ENCODE measurements at regions not wholly inside any gene's neighbourhood (a gene's known extent, or its start where the extent isn't known, plus 50 kb on each side); places are given as distances from the start of the nearest gene placed in this dataset.

- no TSS peak for BruUV-seq (replicated peaks)
- TF ChIP-seq CTCF (IDR thresholded peaks at IDR 0.05; ENCODE audit: unreplicated experiment) = no peak
- CTCF ChIA-PET = no interaction called here
These were observed 575.0 kb downstream of the XPNPEP1 start for GRCh38 chr10:109348324-109348723.

GRCh38 chr10:109343293-109343692 lies 580.0 kb downstream of the XPNPEP1 start:
- intact Hi-C loops (cut with micrococcal nuclease) = no loop called here
- H3K9me3 Mint-ChIP-seq (ENCODE audit: unreplicated experiment) = peaks cover 4% of the 10 kb centered on the region
- H3K27ac Mint-ChIP-seq (ENCODE audit: low read depth, unreplicated experiment) = no peak overlapping the region
- no peak for DNase-seq (ENCODE audit: unreplicated experiment)
- no peak for TF ChIP-seq CTCF (IDR thresholded peaks at IDR 0.05; ENCODE audit: unreplicated experiment)
- H3K4me3 Mint-ChIP-seq (ENCODE audit: unreplicated experiment) = no peak overlapping the region
- peaks cover 7% of the 10 kb centered on the region for H3K4me1 Mint-ChIP-seq (ENCODE audit: insufficient read depth, unreplicated experiment)
- CTCF ChIA-PET = interaction anchor here (0.5 to 0.6 kb wide), 2 partner anchors 39 to 509 kb away, joined by 3 to 4 read pairs; no protein-coding TSS in a partner anchor
- no TSS peak for BruUV-seq (replicated peaks)
- POLR2A ChIA-PET = no interaction called here
- H3K27me3 Mint-ChIP-seq (ENCODE audit: insufficient read depth, unreplicated experiment) = no peaks in the 10 kb centered on the region
- no peaks in the 10 kb centered on the region for H3K36me3 Mint-ChIP-seq (ENCODE audit: insufficient read depth, unreplicated experiment)

More at GRCh38 chr10:109348324-109348723, 575.0 kb downstream of the XPNPEP1 start:
- no peak overlapping the region for H3K4me3 Mint-ChIP-seq (ENCODE audit: unreplicated experiment)
- POLR2A ChIA-PET = no interaction called here
- H3K36me3 Mint-ChIP-seq (ENCODE audit: insufficient read depth, unreplicated experiment) = no peaks in the 10 kb centered on the region
- no peaks in the 10 kb centered on the region for H3K27me3 Mint-ChIP-seq (ENCODE audit: insufficient read depth, unreplicated experiment)
- H3K9me3 Mint-ChIP-seq (ENCODE audit: unreplicated experiment) = no peaks in the 10 kb centered on the region
- no peak for DNase-seq (ENCODE audit: unreplicated experiment)
- peaks cover 4% of the 10 kb centered on the region for H3K4me1 Mint-ChIP-seq (ENCODE audit: insufficient read depth, unreplicated experiment)
- intact Hi-C loops (cut with micrococcal nuclease) = no loop called here
- H3K27ac Mint-ChIP-seq (ENCODE audit: low read depth, unreplicated experiment) = no peak overlapping the region

- ChIA-PET CTCF (no interaction called here), POLR2A (no interaction called here)
- H3K4me1 Mint-ChIP-seq (ENCODE audit: insufficient read depth, unreplicated experiment) = peaks cover 5% of the 10 kb centered on the region
- intact Hi-C loops (cut with micrococcal nuclease) = no loop called here
- H3K36me3 Mint-ChIP-seq (ENCODE audit: insufficient read depth, unreplicated experiment) = no peaks in the 10 kb centered on the region
- no peak for DNase-seq (ENCODE audit: unreplicated experiment)
- no peaks in the 10 kb centered on the region for H3K27me3 Mint-ChIP-seq (ENCODE audit: insufficient read depth, unreplicated experiment)
- no peak for TF ChIP-seq CTCF (IDR thresholded peaks at IDR 0.05; ENCODE audit: unreplicated experiment)
- peaks cover 8% of the 10 kb centered on the region for H3K9me3 Mint-ChIP-seq (ENCODE audit: unreplicated experiment)
- H3K27ac Mint-ChIP-seq (ENCODE audit: low read depth, unreplicated experiment) = no peak overlapping the region
- BruUV-seq (replicated peaks) = no TSS peak
- no peak overlapping the region for H3K4me3 Mint-ChIP-seq (ENCODE audit: unreplicated experiment)
These were observed 581.3 kb downstream of the XPNPEP1 start for GRCh38 chr10:109341986-109342385.

GRCh38 chr10:109328001-109328400 lies 595.3 kb downstream of the XPNPEP1 start:
- no peak for DNase-seq (ENCODE audit: unreplicated experiment)
- no peak for TF ChIP-seq CTCF (IDR thresholded peaks at IDR 0.05; ENCODE audit: unreplicated experiment)

More at GRCh38 chr10:109328001-109328400, 595.3 kb downstream of the XPNPEP1 start:
- intact Hi-C loops (cut with micrococcal nuclease) = no loop called here
- Mint-ChIP-seq H3K9me3 (ENCODE audit: unreplicated experiment) (peaks cover 7% of the 10 kb centered on the region), H3K36me3 (ENCODE audit: insufficient read depth, unreplicated experiment) (no peaks in the 10 kb centered on the region), H3K27me3 (ENCODE audit: insufficient read depth, unreplicated experiment) (no peaks in the 10 kb centered on the region), H3K27ac (ENCODE audit: low read depth, unreplicated experiment) (no peak overlapping the region), H3K4me3 (ENCODE audit: unreplicated experiment) (no peak overlapping the region), H3K4me1 (ENCODE audit: insufficient read depth, unreplicated experiment) (no peaks in the 10 kb centered on the region)
- ChIA-PET POLR2A (no interaction called here), CTCF (interaction anchor here (0.7 to 1.0 kb wide), 3 partner anchors 9 to 129 kb away, joined by 3 to 4 read pairs (median 3); no protein-coding TSS in a partner anchor)
- BruUV-seq (replicated peaks) = no TSS peak

Measured in MCF 10A (cell line).